Renal cortical epithelial cell (primary cell): ENCODE measurements at regions not wholly inside any gene's neighbourhood (a gene's known extent, or its start where the extent isn't known, plus 50 kb on each side); places are given as distances from the start of the nearest gene placed in this dataset.

Source experiments
- DNase-seq: peaks from one replicate; pipeline ENCODE4 v3.0.0-alpha.2; 2011; ENCODE audit warnings: low read depth

DNA sequence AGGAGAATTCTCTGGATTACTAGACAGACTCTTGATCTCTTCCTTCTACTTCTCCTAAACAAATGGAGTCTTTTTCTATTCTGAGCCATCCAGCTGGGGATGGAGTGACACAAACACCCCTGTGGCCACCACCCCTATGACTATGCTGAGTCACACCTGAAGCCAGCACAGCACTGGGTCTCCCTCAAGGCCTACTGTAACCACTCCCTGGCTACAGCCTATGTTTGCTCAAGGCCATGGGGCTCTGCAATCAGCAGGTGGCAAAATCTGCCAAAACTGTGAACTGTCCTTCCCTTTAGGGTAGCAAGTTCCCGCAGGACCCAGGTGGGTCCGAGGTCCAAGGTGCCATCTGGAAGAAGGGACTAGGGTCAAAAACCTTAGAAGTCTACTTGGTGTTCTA lies 132.3 kb downstream of the TINAG start:
- no peak for DNase-seq

DNA sequence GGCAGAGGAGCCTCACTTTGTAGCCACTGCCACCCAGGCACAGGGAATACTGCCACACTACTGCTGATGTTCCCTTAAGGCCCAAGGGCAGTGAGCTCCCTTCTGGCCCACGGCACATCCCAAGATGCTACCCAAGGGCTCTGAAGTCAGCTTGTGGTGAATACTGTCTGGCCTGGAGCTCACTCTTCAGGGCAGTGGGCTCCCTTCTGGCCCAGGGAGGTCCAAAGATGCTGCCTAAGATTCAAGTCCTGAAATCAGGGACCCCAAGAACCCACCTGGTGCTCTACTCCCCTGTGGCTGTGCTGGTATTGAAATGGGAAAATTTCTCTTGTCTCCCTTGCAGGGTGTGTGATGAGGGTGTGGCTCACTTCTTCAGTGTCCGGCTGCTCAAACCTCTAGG lies 132.8 kb downstream of the TINAG start:
- no peak for DNase-seq

DNA sequence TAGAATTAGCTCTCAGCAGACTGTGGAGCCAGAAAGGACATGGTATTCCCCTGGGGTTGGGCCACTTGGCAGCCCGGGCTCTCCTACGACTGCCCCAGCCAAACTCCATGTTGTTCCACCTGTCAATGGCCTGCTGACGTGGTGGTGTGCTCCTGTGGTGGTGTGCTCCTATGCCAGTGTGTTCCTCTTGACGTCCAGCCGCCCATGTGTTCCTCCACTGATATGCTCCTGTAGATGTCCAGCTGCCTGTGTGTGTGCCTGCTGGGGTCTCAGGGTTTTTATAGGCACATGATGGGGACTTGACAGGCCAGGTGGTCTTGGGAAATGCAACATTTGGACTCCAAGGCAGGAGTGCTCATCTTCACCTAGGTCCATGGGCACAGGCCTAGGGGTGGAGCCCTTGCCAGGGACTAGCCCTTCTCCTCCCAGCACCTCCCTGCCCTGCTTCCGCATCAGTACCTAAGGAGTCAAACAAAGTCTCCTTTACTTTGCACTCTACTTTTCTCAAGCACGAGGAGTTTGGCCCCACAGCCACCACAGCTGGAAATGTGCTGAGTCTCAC lies 133.5 kb downstream of the TINAG start:
- no peak for DNase-seq

DNA sequence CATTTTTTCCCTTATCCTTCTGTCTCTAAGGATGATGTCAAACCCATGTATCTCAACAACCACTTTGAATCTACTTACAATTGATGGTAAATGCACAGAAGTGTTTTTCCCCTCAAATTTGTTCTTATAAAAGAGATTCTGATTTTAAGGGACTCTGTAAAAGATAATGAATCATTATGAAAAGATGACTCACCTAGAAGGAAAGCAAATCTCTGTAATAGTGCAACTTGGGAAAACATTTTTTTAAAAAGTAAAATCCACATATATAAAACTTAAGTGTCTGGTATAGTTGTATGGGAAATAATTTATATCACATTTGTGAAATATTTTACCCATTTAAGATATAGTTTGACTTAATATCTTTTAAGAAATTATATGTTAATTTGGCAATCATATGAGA lies 137.0 kb downstream of the TINAG start:
- DNase-seq: no peak

DNA sequence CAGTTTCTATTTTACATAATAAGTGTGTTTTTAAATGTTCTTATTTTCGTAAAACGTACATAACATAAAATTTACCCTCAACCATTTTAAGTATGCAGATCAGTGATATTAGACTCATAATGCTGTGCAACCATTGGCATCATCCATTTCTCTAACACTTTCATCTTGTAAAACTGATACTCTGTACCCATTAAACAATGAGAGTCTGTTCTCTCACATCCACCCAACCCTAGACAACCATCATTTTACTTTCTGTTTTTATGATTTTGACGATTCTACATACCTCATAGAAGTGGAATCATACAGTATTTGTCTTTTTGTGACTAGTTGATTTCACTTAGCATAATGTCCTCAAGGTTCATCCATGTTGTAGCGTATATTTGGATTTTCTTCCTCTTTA lies 140.4 kb downstream of the TINAG start:
- no peak for DNase-seq

DNA sequence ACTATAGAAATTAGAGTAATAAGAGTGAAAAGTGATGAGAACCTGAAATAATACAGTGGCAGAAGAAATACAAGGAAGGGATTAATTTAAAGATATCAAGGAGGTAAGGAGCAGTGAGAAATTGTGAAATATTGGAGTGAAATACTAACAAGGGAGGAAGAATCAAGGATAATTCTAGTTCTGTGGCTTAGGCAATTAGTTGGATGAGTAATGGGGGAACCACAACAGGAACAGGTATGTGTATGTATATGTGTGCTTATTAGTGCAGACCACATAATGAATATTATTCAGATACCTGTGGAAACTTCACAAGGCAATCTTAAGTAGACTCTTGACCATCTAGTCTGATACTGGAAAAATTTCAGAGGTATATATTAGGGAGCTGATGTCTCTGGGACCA lies 143.3 kb downstream of the TINAG start:
- DNase-seq: no peak

DNA sequence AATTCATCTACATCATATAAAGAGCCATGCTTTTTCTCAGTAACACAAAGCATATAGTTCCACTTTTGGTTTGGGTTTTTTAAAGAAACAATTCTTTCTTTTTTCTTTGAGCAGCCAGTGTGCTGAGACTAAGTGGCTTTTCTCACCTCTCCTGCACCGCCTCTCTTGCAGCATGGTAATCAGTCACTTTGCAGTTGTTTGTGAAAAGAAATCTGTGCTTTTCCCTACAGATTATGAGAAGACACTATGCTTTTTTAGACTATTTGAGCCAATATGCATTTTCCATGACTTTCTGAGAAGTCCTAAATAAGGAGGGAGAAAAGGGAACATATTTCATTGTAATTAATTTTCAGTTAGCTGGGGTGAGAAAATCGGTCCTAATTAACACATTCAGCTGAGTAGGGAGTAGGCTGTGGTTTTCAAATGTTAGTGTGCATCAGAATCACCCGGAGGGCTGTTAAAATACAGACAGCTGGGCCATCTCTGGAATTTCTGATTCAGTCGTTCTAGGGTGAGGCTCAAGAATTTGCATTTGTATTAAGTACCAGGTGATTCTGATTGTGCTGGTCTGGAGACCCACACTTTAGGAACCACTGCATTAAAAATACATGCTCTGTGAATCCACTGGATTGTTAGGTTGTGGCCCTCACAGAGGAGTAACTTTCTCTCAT lies 155.2 kb downstream of the TINAG start:
- DNase-seq: no peak

DNA sequence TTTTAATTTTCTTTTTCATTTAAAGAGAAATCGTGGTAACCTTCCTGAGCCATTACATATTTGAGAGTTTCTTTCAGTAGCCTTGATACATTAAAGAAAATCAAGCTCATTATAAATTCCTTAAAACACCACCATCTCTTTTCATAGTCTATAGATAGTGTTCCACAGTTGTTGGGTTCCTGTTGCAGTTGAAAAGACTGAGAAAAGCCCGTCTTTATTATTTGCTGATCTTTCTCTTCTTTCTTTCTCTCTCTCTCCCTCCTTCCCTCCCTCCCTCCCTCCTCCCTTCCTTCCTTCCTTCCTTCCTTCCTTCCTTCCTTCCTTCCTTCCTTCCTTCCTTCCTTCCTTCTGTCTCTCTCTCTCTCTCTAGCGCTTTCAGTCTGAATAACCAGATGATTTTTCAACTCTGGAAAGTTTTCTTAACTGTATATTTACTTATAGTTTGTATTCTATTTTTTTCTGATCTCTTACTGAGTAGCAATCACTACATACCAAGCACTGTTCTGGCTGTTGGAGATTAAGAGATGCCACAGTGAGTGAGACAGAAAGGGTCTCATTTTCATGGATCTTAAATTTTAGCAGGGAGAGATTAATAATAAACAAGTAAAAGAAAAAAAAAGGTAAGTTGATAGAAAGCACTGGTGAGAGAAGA lies 157.5 kb downstream of the TINAG start:
- no peak for DNase-seq

DNA sequence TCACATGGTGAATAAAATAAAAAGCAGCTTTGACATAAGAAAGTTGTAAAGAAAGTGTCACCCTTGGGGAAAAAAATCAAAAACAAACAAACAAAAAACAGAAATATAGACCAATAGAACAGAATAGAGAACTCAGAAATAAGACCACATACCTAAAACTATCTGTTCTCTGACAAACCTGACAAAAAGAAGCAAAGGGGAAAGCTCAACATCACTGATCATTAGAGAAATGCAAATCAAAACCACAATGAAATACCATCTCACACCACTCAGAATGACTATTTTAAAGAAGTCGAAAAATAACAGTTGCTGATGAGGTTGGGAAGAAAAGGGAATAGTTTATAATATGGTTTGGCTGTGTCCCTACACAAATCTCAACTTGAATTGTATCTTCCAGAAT lies 159.1 kb downstream of the TINAG start:
- no peak for DNase-seq

DNA sequence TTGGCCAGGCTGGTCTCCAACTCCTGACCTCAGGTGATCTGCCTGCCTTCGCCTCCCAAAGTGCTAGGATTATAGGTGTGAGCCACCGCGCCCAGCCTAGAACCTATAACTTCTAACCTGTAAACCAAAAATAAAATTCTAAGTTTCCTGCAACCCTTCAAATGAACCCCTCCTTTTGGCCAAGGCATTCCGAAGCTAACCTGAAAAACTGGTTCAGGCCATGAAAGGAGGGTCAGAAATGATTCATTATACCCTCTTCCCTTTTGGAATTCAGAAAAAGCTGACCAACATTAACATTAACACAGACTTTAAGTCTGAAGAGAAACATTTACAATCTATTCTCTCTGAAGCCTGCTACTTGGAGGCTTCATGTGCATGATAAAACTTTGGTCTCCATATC lies 165.1 kb downstream of the TINAG start:
- no peak for DNase-seq

DNA sequence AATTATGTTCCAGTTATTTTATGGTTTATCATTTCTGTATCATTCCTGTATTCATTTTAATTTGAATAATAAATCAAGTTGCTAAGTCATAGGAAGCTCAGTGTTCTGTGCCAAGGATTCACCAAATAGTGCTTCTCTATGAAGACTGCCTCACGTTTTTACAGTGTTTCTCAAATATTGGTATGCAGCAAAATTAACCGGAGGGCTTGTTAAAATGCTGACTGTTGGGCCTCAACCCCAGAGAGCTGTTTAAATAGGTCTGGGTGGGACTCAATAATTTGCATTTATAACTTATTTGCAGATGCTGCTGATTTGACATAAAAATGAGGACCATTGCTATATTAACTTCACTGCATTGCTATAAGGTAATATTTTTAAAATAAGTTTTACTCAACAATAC lies 166.7 kb downstream of the TINAG start:
- no peak for DNase-seq

DNA sequence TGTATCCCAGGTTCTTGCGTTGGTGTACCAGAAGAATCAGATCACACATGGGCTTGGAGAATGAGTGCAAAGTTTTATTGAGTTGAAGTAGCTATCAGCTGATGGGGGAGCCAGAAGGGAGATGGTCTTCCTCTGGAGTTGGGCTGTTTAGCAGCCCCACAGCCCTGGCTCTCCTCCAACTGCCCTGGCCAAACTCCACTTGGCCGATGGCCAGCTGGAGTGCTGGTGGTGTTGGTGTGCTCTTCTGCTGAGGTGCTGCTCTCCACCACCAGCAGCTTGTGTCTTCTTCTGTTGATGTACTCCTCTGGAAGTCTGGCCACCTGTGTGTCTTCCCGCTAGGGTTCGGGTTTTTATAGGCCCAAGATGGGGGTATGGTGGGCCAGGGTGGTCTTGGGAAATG lies 172.8 kb downstream of the TINAG start:
- no peak for DNase-seq

DNA sequence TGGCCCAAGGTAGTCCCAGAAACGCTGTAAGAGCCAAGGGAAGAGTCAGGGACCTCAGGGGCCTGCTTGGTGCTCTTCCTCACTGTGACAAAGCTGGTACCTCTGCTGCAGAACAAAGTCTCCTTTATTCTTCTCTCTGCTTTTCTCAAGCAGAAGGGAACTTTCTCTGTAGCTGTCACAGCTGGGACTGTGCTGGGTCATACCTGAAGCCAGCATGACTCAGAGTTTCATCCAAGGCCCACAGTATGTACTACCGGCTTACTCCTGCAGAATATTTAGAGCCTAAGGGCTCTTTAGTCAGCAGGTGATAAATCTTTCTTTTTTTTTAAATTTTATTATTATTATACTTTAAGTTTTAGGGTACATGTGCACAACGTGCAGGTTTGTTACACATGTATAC lies 183.2 kb downstream of the TINAG start:
- peak; percentile 85 for DNase-seq

DNA sequence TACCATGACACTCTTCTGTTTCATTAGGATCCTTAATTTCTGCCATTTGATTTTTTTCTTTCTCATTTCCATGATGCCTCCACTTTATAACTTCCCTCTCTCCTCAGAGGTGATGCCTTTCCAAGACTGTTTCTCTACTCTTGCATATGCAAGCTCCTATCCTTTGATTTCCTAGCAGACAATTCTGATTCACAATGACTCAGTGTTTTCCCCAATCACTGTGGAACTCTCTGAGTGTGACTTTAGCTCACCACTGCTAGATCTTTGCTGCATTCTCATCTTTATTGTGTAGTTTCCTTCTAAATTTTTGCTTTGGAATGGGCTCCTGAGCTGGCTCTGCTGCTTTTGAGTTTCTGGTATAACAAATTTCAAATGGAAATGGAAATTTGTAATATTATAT lies 184.9 kb downstream of the TINAG start:
- peak; percentile 93 for DNase-seq

DNA sequence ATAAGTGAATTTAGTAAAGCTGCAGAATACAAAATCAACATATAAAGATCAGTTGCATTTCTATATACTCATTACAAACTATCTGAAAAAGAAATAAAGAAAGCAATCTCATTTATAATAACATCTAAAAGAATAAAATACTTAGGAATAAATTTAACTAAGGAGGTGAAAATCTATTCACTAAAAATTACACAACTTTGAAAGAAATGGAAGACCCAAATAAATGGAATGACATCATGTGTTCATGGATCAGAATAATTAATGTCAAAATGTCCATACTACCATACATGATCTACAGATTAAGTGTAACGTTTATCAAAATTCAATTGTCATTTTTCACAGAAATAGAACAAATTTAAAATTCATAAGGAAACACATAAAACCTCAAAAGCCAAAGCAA lies 194.9 kb downstream of the TINAG start:
- no peak for DNase-seq

DNA sequence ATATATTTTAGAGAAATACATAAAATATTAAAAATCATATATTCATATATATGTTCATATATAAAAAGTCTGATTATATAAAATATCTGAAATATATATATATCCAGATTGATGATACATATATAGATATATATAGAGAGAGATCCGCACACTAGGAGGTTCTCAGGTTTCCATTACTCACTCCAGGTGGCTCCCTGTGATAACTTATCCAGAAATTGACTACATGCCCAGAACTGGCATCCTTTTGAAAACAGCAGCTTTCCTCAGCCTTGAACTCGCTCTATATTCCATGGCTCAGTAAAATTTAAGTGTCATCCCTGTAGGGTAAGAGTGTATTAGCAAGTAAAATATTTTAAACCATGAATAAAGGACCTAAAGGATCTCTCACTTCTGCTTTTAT lies 206.8 kb downstream of the TINAG start:
- no peak for DNase-seq

DNA sequence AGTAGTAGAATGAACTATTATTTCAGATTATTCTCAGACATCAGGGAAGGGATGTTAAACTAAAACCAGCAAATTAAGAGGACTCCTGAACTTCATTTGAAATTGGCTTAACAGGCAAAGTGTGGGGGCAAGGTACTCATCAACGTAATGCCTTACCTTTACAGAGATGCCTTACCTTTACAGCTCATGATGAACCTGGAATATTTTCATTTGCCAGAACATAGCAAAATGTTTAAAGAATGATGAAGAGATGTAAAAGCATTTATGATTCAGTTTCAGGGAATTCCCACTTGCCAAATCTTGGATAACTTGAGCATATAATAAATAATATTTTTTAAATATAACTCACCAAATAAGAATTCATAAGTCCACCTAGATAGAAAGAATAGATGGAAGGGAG lies 207.5 kb downstream of the TINAG start:
- no peak for DNase-seq

DNA sequence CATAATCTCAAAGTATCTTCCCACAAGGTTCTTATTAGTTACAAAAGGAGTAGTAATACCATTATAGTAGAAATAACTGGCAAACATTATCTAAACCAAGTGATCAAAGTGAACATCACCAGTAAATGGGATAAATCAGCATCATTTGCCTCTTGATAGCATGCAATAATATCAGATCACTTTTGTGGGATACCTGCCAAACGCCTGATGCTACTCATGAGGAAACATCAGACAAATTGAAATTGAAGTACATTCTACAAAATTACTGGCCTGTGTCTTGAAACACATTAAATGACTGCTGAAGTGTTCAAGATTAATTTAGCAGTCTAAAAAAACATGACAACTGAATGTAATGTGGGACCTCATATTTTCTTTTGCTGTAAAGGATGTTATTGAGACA lies 208.1 kb downstream of the TINAG start:
- peak; percentile 53 for DNase-seq

DNA sequence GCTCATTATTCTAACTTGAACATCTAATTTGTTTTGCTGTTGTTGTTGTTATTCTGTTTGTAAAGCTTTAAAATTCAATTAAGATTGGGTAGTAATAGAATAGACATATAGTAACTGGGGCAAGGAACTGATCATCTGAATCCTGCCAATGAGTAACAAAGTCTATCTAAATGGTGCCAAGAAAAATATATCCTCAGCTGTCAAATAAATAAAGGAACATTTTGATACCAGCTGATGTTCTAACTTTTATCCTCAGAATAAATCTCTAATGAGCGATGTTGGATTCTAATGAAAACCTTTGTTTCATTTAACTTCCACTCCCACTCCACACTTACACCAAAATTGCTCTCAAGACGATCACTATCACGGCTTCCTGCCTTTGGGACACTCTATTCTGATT lies 210.9 kb downstream of the TINAG start:
- DNase-seq: peak; percentile 56

DNA sequence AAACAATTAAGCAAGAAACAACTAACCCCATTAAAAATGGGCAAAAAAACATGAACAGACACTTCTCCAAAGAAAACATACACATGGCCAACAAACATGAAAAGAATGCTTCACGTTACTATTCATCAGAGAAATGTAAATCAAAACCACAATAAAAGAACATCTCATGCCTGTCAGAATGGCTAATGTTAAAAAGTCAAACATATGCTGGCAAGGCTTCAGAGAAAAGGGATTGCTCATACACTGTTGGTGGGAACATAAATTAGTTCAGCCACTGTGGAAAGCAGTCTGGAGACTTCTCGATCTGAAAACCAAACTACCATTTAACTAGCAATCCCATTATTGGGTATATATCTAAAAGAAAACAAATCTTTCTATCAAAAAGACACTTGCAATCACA lies 217.5 kb downstream of the TINAG start:
- DNase-seq: peak; percentile 23

DNA sequence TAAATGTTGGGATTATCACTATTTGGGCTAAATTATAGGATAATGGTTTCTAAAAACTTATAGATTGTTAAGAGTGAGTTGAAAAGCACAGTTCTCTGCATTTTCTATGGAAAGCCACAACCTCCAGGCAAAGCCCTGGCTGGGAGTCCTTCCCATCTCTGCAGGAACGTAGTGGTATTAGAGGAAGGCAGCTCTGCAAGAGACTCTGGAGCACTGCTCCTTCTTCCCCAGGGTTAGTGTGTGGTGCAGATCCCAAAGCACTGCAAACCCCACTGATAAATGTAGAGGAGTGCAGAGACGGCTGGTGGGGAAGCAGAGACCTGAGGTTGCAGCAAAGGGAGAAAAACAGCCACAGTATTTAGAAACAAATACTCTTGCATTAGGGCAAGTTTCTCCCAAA lies 225.3 kb downstream of the TINAG start:
- no peak for DNase-seq

DNA sequence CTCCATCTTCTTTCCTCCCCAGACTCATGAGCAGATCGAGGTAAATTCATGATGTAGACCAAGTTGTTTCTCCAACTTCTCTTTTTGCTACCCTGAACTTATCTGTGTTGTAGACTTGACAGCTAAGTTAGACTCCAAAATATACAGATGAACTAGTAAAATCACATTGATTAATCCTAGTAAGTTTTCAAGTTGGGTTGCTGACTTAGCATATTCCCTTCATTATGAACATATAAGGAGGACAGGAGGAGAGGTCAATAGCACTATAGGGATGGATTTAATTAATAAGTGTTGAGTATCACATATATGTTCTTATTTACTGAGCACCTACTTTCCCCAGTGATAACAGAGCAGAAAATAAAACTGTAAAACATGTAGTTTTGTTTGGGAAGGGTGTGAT lies 227.3 kb downstream of the TINAG start:
- DNase-seq: no peak

DNA sequence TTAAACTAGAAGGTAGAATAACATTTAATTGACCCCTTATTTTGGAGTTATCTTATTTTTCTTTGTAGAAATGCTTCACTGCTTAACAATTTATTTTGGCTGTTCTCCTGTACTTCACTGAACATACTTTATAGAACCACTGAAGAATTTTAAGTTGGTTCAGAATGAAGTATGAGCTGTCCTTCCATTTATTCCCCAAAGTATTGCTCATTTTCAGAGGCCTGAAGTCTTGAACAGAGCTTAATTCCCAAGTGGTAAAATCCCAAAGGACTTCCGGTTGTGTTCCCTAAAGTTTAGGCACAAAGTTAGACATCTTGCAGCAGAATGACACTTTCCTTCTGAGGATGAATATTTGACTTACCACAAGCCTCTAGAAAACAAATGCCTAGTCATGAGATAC lies 233.3 kb downstream of the TINAG start:
- DNase-seq: no peak

DNA sequence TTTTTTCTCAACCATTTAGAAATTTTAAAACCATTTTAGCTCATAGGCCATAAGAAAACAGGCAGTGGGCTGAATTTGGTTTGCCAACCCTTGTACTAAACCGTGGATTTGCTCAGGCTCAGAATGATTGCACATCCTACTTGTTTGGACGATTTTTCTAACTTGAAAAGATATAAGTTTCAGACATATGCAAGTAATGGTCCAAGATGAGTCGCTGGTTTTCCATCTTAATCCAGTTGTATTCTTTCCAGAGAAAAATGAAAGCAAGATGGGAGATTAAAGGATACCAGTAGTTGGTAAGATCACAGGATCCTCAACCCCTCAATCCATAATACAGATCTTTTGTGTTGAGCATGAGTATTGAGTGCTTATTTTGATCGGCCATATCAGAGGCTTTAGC lies 250.9 kb downstream of the TINAG start:
- no peak for DNase-seq
